Ascending aorta (tissue), 2 donors: ENCODE measurements at regions not wholly inside any gene's neighbourhood (a gene's known extent, or its start where the extent isn't known, plus 50 kb on each side); places are given as distances from the start of the nearest gene placed in this dataset.
"Not testable (repeated sequence)": the region's sequence is repeated elsewhere in the genome, so short reads cannot be mapped to it uniquely, and the experiment has no call there.

Source experiments
- DNase-seq, 2 donors: peaks; one replicate each; pipeline ENCODE4 v3.0.0-alpha.2; 2019; ENCODE audit warnings: low spot score in 2 of 2
- H3K27ac ChIP-seq, 2 donors: fragments of 200-600 bp; sonication (generic); one replicate each; pipeline ENCODE4 v1.5.1; 2016 to 2017; ENCODE audit warnings: mild to moderate bottlenecking in 1 of 2
- H3K27me3 ChIP-seq: fragments of 200-600 bp; sonication (generic); one replicate; pipeline ENCODE4 v1.5.1; 2017
- H3K36me3 ChIP-seq, 2 donors: fragments of 200-600 bp; sonication (generic); one replicate each; pipeline ENCODE4 v1.5.1; 2016
- H3K4me1 ChIP-seq, 2 donors: fragments of 200-600 bp; sonication (generic); one replicate each; pipeline ENCODE4 v1.5.1; 2016 to 2017; ENCODE audit warnings: mild to moderate bottlenecking in 1 of 2
- H3K4me3 ChIP-seq, 2 donors: fragments of 200-600 bp; sonication (generic); one replicate each; pipeline ENCODE4 v1.5.1; 2016 to 2017; ENCODE audit warnings: mild to moderate bottlenecking in 1 of 2
- H3K9me3 ChIP-seq, 2 donors: fragments of 200-600 bp; sonication (generic); one replicate each; pipeline ENCODE4 v1.5.1; 2016
- CTCF ChIP-seq, 3 experiments: fragments of 200-600 bp in 2 of 3; fragments of 450-650 bp in 1 of 3; sonication (generic) in 2 of 3; IDR thresholded peaks; one replicate each; pipeline ENCODE4 v1.5.1; 2016 to 2019; ENCODE audit warnings: antibody characterized with exemption in 3 of 3, mild to moderate bottlenecking in 1 of 3, moderate library complexity in 1 of 3
- intact Hi-C: fragments of 100-400 bp; cut with DNase I; formaldehyde crosslinking; loops from one replicate; pipeline ENCODE4 v1.15.1; 2023

- Histone ChIP-seq H3K27me3 (no peaks in the 10 kb centered on the region), H3K4me3 (no peak overlapping the region), H3K9me3 (no peaks in the 10 kb centered on the region), H3K27ac (no peak overlapping the region), H3K36me3 (no peaks in the 10 kb centered on the region), H3K4me1 (no peaks in the 10 kb centered on the region)
- no peak for TF ChIP-seq CTCF (IDR thresholded peaks at IDR 0.05)
- intact Hi-C loops, result no loop called here
- no peak for DNase-seq
Observed at GRCh38 chr9:101836021-101836420, 97.6 kb upstream of the GRIN3A start.

- no peaks in the 10 kb centered on the region for H3K4me1 ChIP-seq
- no peak for TF ChIP-seq CTCF (IDR thresholded peaks at IDR 0.05)
- intact Hi-C loops, result no loop called here
- DNase-seq, result no peak
- H3K4me3 ChIP-seq, result no peak overlapping the region
- no peaks in the 10 kb centered on the region for H3K27me3 ChIP-seq
- H3K9me3 ChIP-seq, result no peaks in the 10 kb centered on the region
- H3K27ac ChIP-seq, result no peak overlapping the region
- H3K36me3 ChIP-seq, result no peaks in the 10 kb centered on the region
Observed at GRCh38 chr9:101832486-101832885, 94.0 kb upstream of the GRIN3A start.

- H3K4me1 ChIP-seq, DNase-seq: not testable (repeated sequence)
Observed at GRCh38 chr9:101821450-101821849, 83.0 kb upstream of the GRIN3A start.

GRCh38 chr9:101820983-101821382 is 82.5 kb upstream of the GRIN3A start:
- intact Hi-C loops, H3K27me3 ChIP-seq, H3K4me3 ChIP-seq, H3K27ac ChIP-seq, DNase-seq, H3K9me3 ChIP-seq, H3K4me1 ChIP-seq, H3K36me3 ChIP-seq: not testable (repeated sequence)

More at GRCh38 chr9:101821450-101821849, 83.0 kb upstream of the GRIN3A start:
- H3K9me3 ChIP-seq, H3K4me3 ChIP-seq, H3K27me3 ChIP-seq, intact Hi-C loops, H3K27ac ChIP-seq, H3K36me3 ChIP-seq: not testable (repeated sequence)

GRCh38 chr9:101814064-101814463 is 75.6 kb upstream of the GRIN3A start:
- Histone ChIP-seq H3K4me1 (no peaks in the 10 kb centered on the region), H3K4me3 (no peak overlapping the region), H3K9me3 (no peaks in the 10 kb centered on the region), H3K36me3 (no peaks in the 10 kb centered on the region), H3K27me3 (no peaks in the 10 kb centered on the region), H3K27ac (no peak overlapping the region)
- DNase-seq, result no peak
- TF ChIP-seq CTCF (IDR thresholded peaks at IDR 0.05), result no peak
- intact Hi-C loops, result no loop called here

- H3K27me3 ChIP-seq, H3K36me3 ChIP-seq, H3K9me3 ChIP-seq, H3K27ac ChIP-seq, H3K4me1 ChIP-seq, H3K4me3 ChIP-seq, DNase-seq, intact Hi-C loops: not testable (repeated sequence)
Observed at GRCh38 chr9:101807879-101808278, 69.4 kb upstream of the GRIN3A start.

- no peak for DNase-seq
Observed at GRCh38 chr9:101796044-101796443, 57.6 kb upstream of the GRIN3A start.

More at GRCh38 chr9:101796044-101796443, 57.6 kb upstream of the GRIN3A start:
- intact Hi-C loops, result no loop called here
- Histone ChIP-seq H3K27me3 (no peaks in the 10 kb centered on the region), H3K27ac (no peak overlapping the region), H3K36me3 (no peaks in the 10 kb centered on the region), H3K9me3 (no peaks in the 10 kb centered on the region), H3K4me3 (no peak overlapping the region), H3K4me1 (no peaks in the 10 kb centered on the region)
- TF ChIP-seq CTCF (IDR thresholded peaks at IDR 0.05), result no peak
